GM23338 (cell line): ENCODE measurements at regions not wholly inside any gene's neighbourhood (a gene's known extent, or its start where the extent isn't known, plus 50 kb on each side); places are given as distances from the start of the nearest gene placed in this dataset.
"Not testable (repeated sequence)": the region's sequence is repeated elsewhere in the genome, so short reads cannot be mapped to it uniquely, and the experiment has no call there.

Experiments
- ATAC-seq: fragments of 200-7000 bp; cut with Tn5 transposase; 3 replicates; pipeline ENCODE4 v1.9.1; 2020
- DNase-seq: peaks from one replicate; pipeline ENCODE4 v3.0.0-alpha.2; 2015; ENCODE audit warnings: low spot score
- H2AFZ ChIP-seq: fragments of 200-600 bp; sonication (generic); 2 replicates; pipeline ENCODE4 v1.8.0; 2016; ENCODE audit warnings: antibody characterized with exemption, mild to moderate bottlenecking, moderate library complexity
- H3F3A ChIP-seq: fragments of 200-600 bp; sonication (generic); replicated peaks from 2 replicates; pipeline ENCODE4 v1.8.0; 2017; ENCODE audit warnings: antibody characterized with exemption, mixed run types, low read depth
- H3K27ac ChIP-seq: fragments of 200-600 bp; sonication (generic); 2 replicates; pipeline ENCODE4 v1.6.1; 2016; ENCODE audit warnings: low read depth
- H3K27me3 ChIP-seq: fragments of 200-600 bp; sonication (generic); 2 replicates; pipeline ENCODE4 v1.8.0; 2016; ENCODE audit warnings: mild to moderate bottlenecking, mixed run types, moderate library complexity; ENCODE audit not compliant: insufficient read depth
- H3K36me3 ChIP-seq: fragments of 200-600 bp; sonication (generic); 2 replicates; pipeline ENCODE4 v1.8.0; 2016; ENCODE audit warnings: mild to moderate bottlenecking; ENCODE audit not compliant: insufficient read depth
- H3K4me1 ChIP-seq: fragments of 200-600 bp; sonication (generic); 2 replicates; pipeline ENCODE4 v1.8.0; 2016; ENCODE audit warnings: mild to moderate bottlenecking, moderate library complexity; ENCODE audit not compliant: insufficient read depth
- H3K4me2 ChIP-seq: fragments of 200-600 bp; sonication (generic); 2 replicates; pipeline ENCODE4 v1.7.1; 2017; ENCODE audit warnings: mixed run types
- H3K4me3 ChIP-seq: fragments of 200-600 bp; sonication (generic); 2 replicates; pipeline ENCODE4 v1.6.1; 2016; ENCODE audit warnings: mixed run types
- H3K79me2 ChIP-seq: fragments of 200-600 bp; sonication (generic); replicated peaks from 2 replicates; pipeline ENCODE4 v1.8.0; 2017; ENCODE audit warnings: mild to moderate bottlenecking; ENCODE audit not compliant: insufficient read depth
- H3K9me2 ChIP-seq: fragments of 200-600 bp; sonication (generic); 2 replicates; pipeline ENCODE4 v1.8.0; 2017; ENCODE audit not compliant: insufficient read depth
- H4K20me1 ChIP-seq: fragments of 200-600 bp; sonication (generic); replicated peaks from 2 replicates; pipeline ENCODE4 v1.8.0; 2017; ENCODE audit warnings: mild to moderate bottlenecking; ENCODE audit not compliant: insufficient read depth
- H3K27ac Mint-ChIP-seq: 2 replicates; pipeline ENCODE4 v1.8.0; 2020; ENCODE audit warnings: inconsistent platforms, mild to moderate bottlenecking, moderate library complexity, mixed read lengths
- H3K27me3 Mint-ChIP-seq: 3 replicates; pipeline ENCODE4 v1.8.0; 2022; ENCODE audit warnings: low read depth, mild to moderate bottlenecking, moderate library complexity, mixed read lengths, inconsistent platforms; ENCODE audit not compliant: insufficient read depth, poor library complexity
- H3K36me3 Mint-ChIP-seq: 3 replicates; pipeline ENCODE4 v1.8.0; 2021; ENCODE audit warnings: low read depth, mild to moderate bottlenecking, inconsistent platforms, moderate library complexity, mixed read lengths
- H3K4me1 Mint-ChIP-seq: 3 replicates; pipeline ENCODE4 v1.8.0; 2020; ENCODE audit warnings: mild to moderate bottlenecking, inconsistent platforms, mixed read lengths
- H3K4me3 Mint-ChIP-seq: 3 replicates; pipeline ENCODE4 v1.8.0; 2021; ENCODE audit warnings: moderate library complexity, mild to moderate bottlenecking, inconsistent platforms, mixed read lengths
- H3K9me3 Mint-ChIP-seq: 3 replicates; pipeline ENCODE4 v1.8.0; 2020; ENCODE audit warnings: moderate library complexity, mild to moderate bottlenecking, inconsistent platforms, mixed read lengths
- ETS1 ChIP-seq: IDR thresholded peaks from 2 replicates; pipeline ENCODE4 v1.6.1; 2016; ENCODE audit warnings: antibody characterized with exemption
- EZH2phosphoT487 ChIP-seq: fragments of 200-600 bp; sonication (generic); IDR thresholded peaks from one replicate; pipeline ENCODE4 v1.8.1; 2018; ENCODE audit warnings: antibody characterized with exemption; ENCODE audit not compliant: unreplicated experiment
- STAT1 ChIP-seq: IDR thresholded peaks from one replicate; pipeline ENCODE4 v1.6.1; 2016; ENCODE audit warnings: antibody characterized with exemption; ENCODE audit not compliant: unreplicated experiment
- ZNF114 ChIP-seq: fragments of 250-450 bp; sonication (Bioruptor Pico); IDR thresholded peaks from 2 replicates; pipeline ENCODE4 v1.5.0; 2020; ENCODE audit warnings: mild to moderate bottlenecking, moderate library complexity
- TF ChIP-seq, protein P1 (sequence below), 2 experiments: fragments of 200-600 bp in 1 of 2; sonication (generic) in 1 of 2; conservative IDR thresholded peaks; 2 replicates each; pipeline versions ENCODE4 v1.5.1 to v1.6.1; 2016 to 2017; ENCODE audit warnings: antibody characterized with exemption in 2 of 2, low read depth in 2 of 2, mild to moderate bottlenecking in 2 of 2, moderate library complexity in 1 of 2

DNA sequence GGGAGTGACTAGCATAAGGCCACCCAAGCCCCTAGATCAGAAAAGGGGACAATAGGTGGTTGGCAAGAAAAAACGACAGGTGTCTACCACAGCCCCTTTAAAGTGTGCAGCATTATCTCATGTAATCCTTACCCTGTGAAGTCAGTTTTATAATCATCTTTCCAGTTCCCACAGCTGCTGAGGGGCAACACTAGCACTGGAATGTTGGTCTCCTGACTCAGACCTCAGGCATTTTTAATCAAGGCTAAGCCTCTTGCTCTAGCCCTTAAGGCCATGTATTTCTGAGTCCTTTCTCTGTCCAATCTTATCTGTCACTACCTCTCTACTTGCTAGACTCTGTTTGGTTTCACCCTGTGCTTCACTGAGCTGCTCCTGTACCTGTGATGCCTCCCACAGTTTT lies 171.7 kb downstream of the TLE3 start:
- H3K9me3 Mint-ChIP-seq = peaks cover 37% of the 10 kb centered on the region
- Histone ChIP-seq H3K4me1 (peaks cover 9% of the 10 kb centered on the region; the same call in 1 of the 2 replicates), H2AFZ (no peak overlapping the region), H3K36me3 (no peaks in the 10 kb centered on the region), H3F3A (no peaks in the 10 kb centered on the region), H3K4me3 (no peak overlapping the region), H3K79me2 (no peaks in the 10 kb centered on the region), H3K27ac (no peak overlapping the region), H3K4me2 (no peak overlapping the region), H3K27me3 (no peaks in the 10 kb centered on the region), H3K9me2 (0 out of 2 replicates have a peak, but pooled peaks cover 4% of the 10 kb centered on the region), H4K20me1 (no peaks in the 10 kb centered on the region)
- H3K27me3 Mint-ChIP-seq = peaks cover 3% of the 10 kb centered on the region
- H3K36me3 Mint-ChIP-seq = peaks cover 19% of the 10 kb centered on the region; the same call in 2 of the 3 replicates
- H3K4me3 Mint-ChIP-seq = no peak overlapping the region
- H3K27ac Mint-ChIP-seq = no peak overlapping the region
- DNase-seq = no peak
- peaks cover 13% of the 10 kb centered on the region for H3K4me1 Mint-ChIP-seq
- TF ChIP-seq, protein P1, sequence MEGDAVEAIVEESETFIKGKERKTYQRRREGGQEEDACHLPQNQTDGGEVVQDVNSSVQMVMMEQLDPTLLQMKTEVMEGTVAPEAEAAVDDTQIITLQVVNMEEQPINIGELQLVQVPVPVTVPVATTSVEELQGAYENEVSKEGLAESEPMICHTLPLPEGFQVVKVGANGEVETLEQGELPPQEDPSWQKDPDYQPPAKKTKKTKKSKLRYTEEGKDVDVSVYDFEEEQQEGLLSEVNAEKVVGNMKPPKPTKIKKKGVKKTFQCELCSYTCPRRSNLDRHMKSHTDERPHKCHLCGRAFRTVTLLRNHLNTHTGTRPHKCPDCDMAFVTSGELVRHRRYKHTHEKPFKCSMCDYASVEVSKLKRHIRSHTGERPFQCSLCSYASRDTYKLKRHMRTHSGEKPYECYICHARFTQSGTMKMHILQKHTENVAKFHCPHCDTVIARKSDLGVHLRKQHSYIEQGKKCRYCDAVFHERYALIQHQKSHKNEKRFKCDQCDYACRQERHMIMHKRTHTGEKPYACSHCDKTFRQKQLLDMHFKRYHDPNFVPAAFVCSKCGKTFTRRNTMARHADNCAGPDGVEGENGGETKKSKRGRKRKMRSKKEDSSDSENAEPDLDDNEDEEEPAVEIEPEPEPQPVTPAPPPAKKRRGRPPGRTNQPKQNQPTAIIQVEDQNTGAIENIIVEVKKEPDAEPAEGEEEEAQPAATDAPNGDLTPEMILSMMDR (conservative IDR thresholded peaks at IDR 0.05; ENCODE audit: low read depth in 2 of 2) = no peak
- TF ChIP-seq ETS1 (no peak), ZNF114 (CRISPR knock-in tag) (no peak)
- ATAC-seq = no peak

GRCh38 chr15:69926721-69927120 lies 171.0 kb downstream of the TLE3 start:
- Mint-ChIP-seq H3K9me3 (peaks cover 37% of the 10 kb centered on the region), H3K36me3 (peaks cover 17% of the 10 kb centered on the region; the same call in 2 of the 3 replicates), H3K27ac (no peak overlapping the region), H3K27me3 (peaks cover 3% of the 10 kb centered on the region), H3K4me3 (no peak overlapping the region), H3K4me1 (peaks cover 8% of the 10 kb centered on the region)
- H3K4me2 ChIP-seq = no peak overlapping the region
- no peaks in the 10 kb centered on the region for H3K36me3 ChIP-seq
- H3K27ac ChIP-seq = no peak overlapping the region
- no peaks in the 10 kb centered on the region for H4K20me1 ChIP-seq
- H3K9me2 ChIP-seq = 0 out of 2 replicates have a peak, but pooled peaks cover 4% of the 10 kb centered on the region
- H3K27me3 ChIP-seq = no peaks in the 10 kb centered on the region
- no peak for ATAC-seq
- no peak overlapping the region for H3K4me3 ChIP-seq
- H2AFZ ChIP-seq = no peak overlapping the region
- TF ChIP-seq EZH2phosphoT487 (no peak), STAT1 (no peak)
- TF ChIP-seq, protein P1 (conservative IDR thresholded peaks at IDR 0.05; ENCODE audit: low read depth in 2 of 2) = no peak
- H3K79me2 ChIP-seq = no peaks in the 10 kb centered on the region
- H3F3A ChIP-seq = no peaks in the 10 kb centered on the region
- peaks cover 8% of the 10 kb centered on the region; the same call in 1 of the 2 replicates for H3K4me1 ChIP-seq
- no peak for DNase-seq

DNA sequence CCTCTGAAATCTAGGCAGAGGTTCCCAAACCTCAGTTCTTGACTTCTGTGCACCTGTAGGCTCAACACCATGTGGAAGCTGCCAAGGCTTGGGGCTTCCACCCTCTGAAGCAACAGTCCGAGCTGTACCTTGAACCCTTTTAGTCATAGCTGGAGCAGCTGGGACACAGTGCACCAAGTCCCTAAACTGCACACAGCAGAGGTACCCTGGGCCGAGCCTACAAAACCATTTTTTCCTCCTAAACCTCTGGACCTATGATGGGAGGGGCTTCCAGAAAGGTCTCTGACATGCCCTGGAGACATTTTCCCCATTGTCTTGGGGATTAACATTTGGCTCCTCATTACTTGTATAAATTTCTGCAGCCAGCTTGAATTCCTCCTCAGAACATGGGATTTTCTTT lies 168.8 kb downstream of the TLE3 start:
- H2AFZ ChIP-seq, H3K27me3 ChIP-seq, H3K4me3 Mint-ChIP-seq, H3K4me3 ChIP-seq, H3K27ac Mint-ChIP-seq, H3F3A ChIP-seq, H3K4me1 Mint-ChIP-seq, H3K4me1 ChIP-seq, H3K4me2 ChIP-seq, H3K79me2 ChIP-seq, DNase-seq, H3K27ac ChIP-seq, H3K27me3 Mint-ChIP-seq, H3K36me3 ChIP-seq, H4K20me1 ChIP-seq, ATAC-seq, H3K9me2 ChIP-seq: not testable (repeated sequence)
- Mint-ChIP-seq H3K9me3 (peaks cover 37% of the 10 kb centered on the region), H3K36me3 (peaks cover 17% of the 10 kb centered on the region; the same call in 2 of the 3 replicates)
